Sigmoid colon (tissue), 6 donors: ENCODE measurements at regions not wholly inside any gene's neighbourhood (a gene's known extent, or its start where the extent isn't known, plus 50 kb on each side); places are given as distances from the start of the nearest gene placed in this dataset.

ENCODE experiments used
- DNase-seq: peaks from one replicate; pipeline ENCODE4 v3.0.0-alpha.2; 2019
- H3K27ac ChIP-seq, 4 donors: fragments of 200-600 bp; sonication (generic); one replicate each; pipeline ENCODE4 v1.5.1; 2016 to 2019; ENCODE audit warnings: mild to moderate bottlenecking in 1 of 4
- H3K27me3 ChIP-seq, 3 donors: fragments of 200-600 bp; sonication (generic); one replicate each; pipeline ENCODE4 v1.5.1; 2019; ENCODE audit warnings: mild to moderate bottlenecking in 1 of 3
- H3K36me3 ChIP-seq, 4 donors: fragments of 200-600 bp; sonication (generic); one replicate each; pipeline ENCODE4 v1.5.1; 2016 to 2019
- H3K4me1 ChIP-seq, 4 donors: fragments of 200-600 bp; sonication (generic); one replicate each; pipeline ENCODE4 v1.5.1; 2017 to 2019
- H3K4me3 ChIP-seq, 4 donors: fragments of 200-600 bp; sonication (generic); one replicate each; pipeline ENCODE4 v1.5.1; 2017 to 2019; ENCODE audit warnings: mild to moderate bottlenecking in 2 of 4, moderate library complexity in 1 of 4
- H3K9me3 ChIP-seq, 4 donors: fragments of 200-600 bp in 3 of 4; sonication (generic) in 3 of 4; one replicate each; pipeline versions ENCODE4 v1.5.1 to v1.6.1; 2013 to 2019
- EP300 ChIP-seq, 4 donors: sonication (generic); formaldehyde crosslinking; IDR thresholded peaks; one replicate each; pipeline ENCODE4 v1.6.1; 2017; ENCODE audit warnings: antibody characterized with exemption in 4 of 4
- POLR2A ChIP-seq, 2 donors: fragments of 450-650 bp; IDR thresholded peaks; one replicate each; pipeline ENCODE4 v1.6.1; 2016; ENCODE audit warnings: antibody characterized with exemption in 2 of 2, mild to moderate bottlenecking in 2 of 2, moderate library complexity in 2 of 2
- POLR2AphosphoS5 ChIP-seq, 4 donors: sonication (generic); formaldehyde crosslinking; IDR thresholded peaks; one replicate each; pipeline ENCODE4 v1.6.1; 2017; ENCODE audit warnings: antibody characterized with exemption in 4 of 4
- WGBS, 2 donors: extraction: QIAGEN DNeasy Blood & Tissue Kit; methylation state at CpG; one replicate each; pipeline ENCODE4 v1.1.7; 2013; 5-methylcytosine and 5-hydroxymethylcytosine counted together
- intact Hi-C: fragments of 100-400 bp; cut with DNase I; formaldehyde crosslinking; loops from one replicate; pipeline ENCODE4 v1.15.1; 2023
- TF ChIP-seq, protein P1 (sequence below), 4 experiments: fragments of 450-650 bp in 3 of 4; fragments of 200-600 bp in 1 of 4; IDR thresholded peaks; one replicate each; pipeline ENCODE4 v1.5.1; 2016 to 2019; ENCODE audit warnings: antibody characterized with exemption in 4 of 4, mild to moderate bottlenecking in 3 of 4, moderate library complexity in 2 of 4
- donor health status: healthy with polysubstance abuse.
- donor health status: healthy.

DNA sequence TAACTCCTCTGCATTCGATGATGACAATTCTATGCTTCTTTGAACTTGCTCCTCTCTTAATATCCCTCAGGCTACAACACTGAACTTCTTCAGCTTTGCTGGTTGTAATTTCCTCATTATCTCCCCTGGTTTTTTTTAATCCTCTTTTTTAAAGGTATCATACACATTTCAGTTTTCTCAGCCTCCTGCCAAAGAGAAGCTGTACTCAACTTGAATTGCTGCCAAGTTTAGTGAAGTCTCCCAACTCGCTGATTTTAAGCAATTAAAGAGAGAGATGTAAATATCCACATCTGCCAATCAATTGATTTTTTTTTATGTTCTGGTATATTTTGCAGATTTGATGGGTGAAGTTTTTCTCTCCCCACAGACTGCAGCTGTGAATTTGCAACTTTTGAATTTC lies 817.8 kb downstream of the GALC start:
- no peak for TF ChIP-seq EP300 (IDR thresholded peaks at IDR 0.05)
- no peak for TF ChIP-seq POLR2AphosphoS5 (IDR thresholded peaks at IDR 0.05)
- TF ChIP-seq, protein P1, sequence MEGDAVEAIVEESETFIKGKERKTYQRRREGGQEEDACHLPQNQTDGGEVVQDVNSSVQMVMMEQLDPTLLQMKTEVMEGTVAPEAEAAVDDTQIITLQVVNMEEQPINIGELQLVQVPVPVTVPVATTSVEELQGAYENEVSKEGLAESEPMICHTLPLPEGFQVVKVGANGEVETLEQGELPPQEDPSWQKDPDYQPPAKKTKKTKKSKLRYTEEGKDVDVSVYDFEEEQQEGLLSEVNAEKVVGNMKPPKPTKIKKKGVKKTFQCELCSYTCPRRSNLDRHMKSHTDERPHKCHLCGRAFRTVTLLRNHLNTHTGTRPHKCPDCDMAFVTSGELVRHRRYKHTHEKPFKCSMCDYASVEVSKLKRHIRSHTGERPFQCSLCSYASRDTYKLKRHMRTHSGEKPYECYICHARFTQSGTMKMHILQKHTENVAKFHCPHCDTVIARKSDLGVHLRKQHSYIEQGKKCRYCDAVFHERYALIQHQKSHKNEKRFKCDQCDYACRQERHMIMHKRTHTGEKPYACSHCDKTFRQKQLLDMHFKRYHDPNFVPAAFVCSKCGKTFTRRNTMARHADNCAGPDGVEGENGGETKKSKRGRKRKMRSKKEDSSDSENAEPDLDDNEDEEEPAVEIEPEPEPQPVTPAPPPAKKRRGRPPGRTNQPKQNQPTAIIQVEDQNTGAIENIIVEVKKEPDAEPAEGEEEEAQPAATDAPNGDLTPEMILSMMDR (IDR thresholded peaks at IDR 0.05): no peak
- no peak for TF ChIP-seq POLR2A (IDR thresholded peaks at IDR 0.05)
- H3K27ac ChIP-seq: no peak overlapping the region
- no peak overlapping the region for H3K4me3 ChIP-seq
- no peaks in the 10 kb centered on the region for H3K36me3 ChIP-seq
- no peaks in the 10 kb centered on the region for H3K9me3 ChIP-seq
- no peaks in the 10 kb centered on the region for H3K27me3 ChIP-seq
- intact Hi-C loops: no loop called here
- no peaks in the 10 kb centered on the region for H3K4me1 ChIP-seq
- DNase-seq: no peak
- 45 to 63% methylated on average over 2 of the region's 2 CpGs for WGBS, 2 donors

DNA sequence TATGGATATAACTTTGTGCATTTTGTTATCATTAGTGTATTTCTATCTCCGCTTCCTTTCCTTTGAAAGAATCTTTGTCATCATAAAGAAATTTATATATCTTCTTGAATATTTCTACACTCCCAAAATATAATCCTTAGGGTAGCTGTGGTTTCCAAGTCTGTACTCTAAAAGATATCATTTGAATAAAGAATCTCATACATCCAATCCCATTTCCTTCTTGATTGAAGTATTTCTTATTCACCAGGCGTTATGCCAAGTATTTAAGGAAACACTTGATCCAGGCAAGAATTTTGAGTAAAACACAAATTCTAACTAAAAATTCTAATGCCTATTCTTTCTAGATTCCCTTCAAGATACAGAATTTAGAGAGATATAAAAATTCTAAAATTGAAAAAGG lies 821.8 kb downstream of the GALC start:
- Histone ChIP-seq H3K9me3 (no peaks in the 10 kb centered on the region), H3K27ac (no peak overlapping the region), H3K4me1 (no peaks in the 10 kb centered on the region), H3K4me3 (no peak overlapping the region), H3K36me3 (no peaks in the 10 kb centered on the region), H3K27me3 (no peaks in the 10 kb centered on the region)
- DNase-seq: no peak
- TF ChIP-seq POLR2A (IDR thresholded peaks at IDR 0.05) (no peak), POLR2AphosphoS5 (IDR thresholded peaks at IDR 0.05) (no peak), EP300 (IDR thresholded peaks at IDR 0.05) (no peak)
- TF ChIP-seq, protein P1 (IDR thresholded peaks at IDR 0.05): no peak
- WGBS, 2 donors: 75 to 86% methylated on average over 2 of the region's 2 CpGs
- intact Hi-C loops: no loop called here

DNA sequence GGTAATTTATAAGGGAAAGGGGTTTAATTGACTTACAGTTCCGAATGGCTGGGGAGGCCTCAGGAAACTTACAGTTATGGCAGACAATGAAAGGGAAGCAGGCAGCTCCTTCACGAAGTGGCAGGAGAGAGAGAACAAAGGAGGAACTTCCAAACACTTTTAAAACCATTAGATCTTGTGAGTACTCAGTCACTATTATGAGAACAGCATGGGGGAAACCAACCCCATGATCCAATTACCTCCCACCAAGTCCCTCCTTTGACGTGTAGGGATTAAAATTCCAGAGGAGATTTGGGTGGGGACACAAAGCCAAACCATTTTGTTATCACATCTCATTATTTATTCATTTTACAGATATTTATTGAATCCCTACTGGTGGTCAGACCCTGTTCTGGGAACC lies 822.8 kb downstream of the GALC start:
- DNase-seq: no peak
- H3K36me3 ChIP-seq: no peaks in the 10 kb centered on the region
- intact Hi-C loops: no loop called here
- TF ChIP-seq POLR2A (IDR thresholded peaks at IDR 0.05) (no peak), POLR2AphosphoS5 (IDR thresholded peaks at IDR 0.05) (no peak), EP300 (IDR thresholded peaks at IDR 0.05) (no peak)
- TF ChIP-seq, protein P1 (IDR thresholded peaks at IDR 0.05): no peak
- no peak overlapping the region for H3K4me3 ChIP-seq
- WGBS, 2 donors: 31 to 43% methylated on average over 3 of the region's 3 CpGs
- H3K27me3 ChIP-seq: no peaks in the 10 kb centered on the region
- no peaks in the 10 kb centered on the region for H3K9me3 ChIP-seq
- no peaks in the 10 kb centered on the region for H3K4me1 ChIP-seq
- no peak overlapping the region for H3K27ac ChIP-seq

DNA sequence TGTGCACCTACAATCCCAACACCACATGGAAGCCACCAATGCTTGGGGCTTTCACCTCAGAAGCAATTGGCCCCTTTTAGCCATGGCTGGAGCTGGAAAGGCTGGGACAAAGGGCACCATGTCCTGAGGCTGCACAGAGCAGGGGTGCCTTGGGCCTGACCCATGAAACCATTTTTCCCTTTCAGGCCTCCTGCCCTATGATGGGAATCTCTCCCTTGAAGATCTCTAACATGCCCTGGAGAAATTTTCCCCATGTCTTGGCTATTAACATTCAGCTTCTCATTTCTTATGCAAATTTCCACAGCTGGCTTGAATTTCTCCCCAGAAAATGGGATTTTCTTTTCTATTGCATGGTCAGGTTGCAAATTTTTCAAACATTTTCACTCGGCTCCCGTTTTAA lies 823.6 kb downstream of the GALC start:
- 94 to 95% methylated on average over 2 of the region's 2 CpGs for WGBS, 2 donors
- TF ChIP-seq, protein P1 (IDR thresholded peaks at IDR 0.05): no peak
- TF ChIP-seq POLR2AphosphoS5 (IDR thresholded peaks at IDR 0.05) (no peak), POLR2A (IDR thresholded peaks at IDR 0.05) (no peak), EP300 (IDR thresholded peaks at IDR 0.05) (no peak)
- DNase-seq: no peak
- no peak overlapping the region for H3K27ac ChIP-seq
- no peaks in the 10 kb centered on the region for H3K9me3 ChIP-seq
- no peaks in the 10 kb centered on the region for H3K27me3 ChIP-seq
- H3K4me1 ChIP-seq: no peaks in the 10 kb centered on the region
- no peak overlapping the region for H3K4me3 ChIP-seq
- no peaks in the 10 kb centered on the region for H3K36me3 ChIP-seq
- intact Hi-C loops: no loop called here

DNA sequence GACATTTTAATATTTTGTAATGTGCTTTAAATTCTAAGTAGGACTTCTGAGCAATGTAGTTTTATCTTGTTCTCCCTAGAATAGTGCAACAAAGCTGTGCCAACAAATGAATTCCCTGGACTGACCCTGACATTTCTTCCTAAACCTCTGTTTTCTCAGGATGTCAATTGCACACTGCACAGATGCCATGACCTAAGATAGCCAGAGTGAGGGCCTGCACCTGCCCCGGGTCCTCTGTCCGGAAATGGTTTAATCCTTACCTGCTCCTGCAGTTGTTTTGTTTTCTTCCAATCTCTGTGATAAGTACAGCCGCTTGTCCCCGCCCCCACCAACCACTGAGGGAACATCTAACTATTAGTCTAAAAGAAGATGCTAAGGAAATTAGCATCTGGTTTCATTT lies 831.5 kb downstream of the GALC start:
- Histone ChIP-seq H3K9me3 (no peaks in the 10 kb centered on the region), H3K4me1 (peaks cover 0 to 20% (median 14%) of the 10 kb centered on the region in 4 donors), H3K4me3 (no peak overlapping the region), H3K27me3 (no peaks in the 10 kb centered on the region), H3K36me3 (no peaks in the 10 kb centered on the region), H3K27ac (no peak overlapping the region)
- TF ChIP-seq POLR2AphosphoS5 (IDR thresholded peaks at IDR 0.05) (no peak), EP300 (IDR thresholded peaks at IDR 0.05) (no peak), POLR2A (IDR thresholded peaks at IDR 0.05) (no peak)
- TF ChIP-seq, protein P1 (IDR thresholded peaks at IDR 0.05): no peak
- 33 to 63% methylated on average over 4 of the region's 4 CpGs for WGBS, 2 donors
- intact Hi-C loops: no loop called here
- DNase-seq: no peak
